SK-N-SH (cell line): ENCODE measurements at regions not wholly inside any gene's neighbourhood (a gene's known extent, or its start where the extent isn't known, plus 50 kb on each side); places are given as distances from the start of the nearest gene placed in this dataset.

ENCODE experiments used
- CTCF ChIA-PET: fragments of 300-600, 350-600 bp; formaldehyde crosslinking; extraction: SDS; loops from one replicate; lab custom pipeline; 2021; lab: Yijun Ruan, JAX
- POLR2A ChIA-PET: fragments of 350-600 bp; sonication (Branson Sonifier 250); formaldehyde crosslinking; extraction: SDS; loops from one replicate; lab custom pipeline; 2020; ENCODE audit warnings: antibody characterized with exemption, inconsistent platforms; lab: Yijun Ruan, JAX
- DNase-seq: peaks from one replicate; pipeline ENCODE4 v3.0.0; 2012
- H2AFZ ChIP-seq: fragments of 200-600 bp; sonication (generic); 2 replicates; pipeline ENCODE4 v1.8.1; 2016; ENCODE audit warnings: antibody characterized with exemption, mild to moderate bottlenecking, low read depth
- H3F3A ChIP-seq: fragments of 200-600 bp; sonication (generic); replicated peaks from 2 replicates; pipeline ENCODE3; 2016; ENCODE audit warnings: antibody characterized with exemption, mild to moderate bottlenecking; ENCODE audit not compliant: insufficient read depth
- H3K27ac ChIP-seq, 2 experiments: fragments of 200-500 bp in 1 of 2; fragments of 200-600 bp in 1 of 2; sonication (Bioruptor generic) in 1 of 2; sonication (generic), shearing (Covaris generic) in 1 of 2; 2 replicates each; pipeline versions ENCODE4 v1.5.1 to v1.6.1; 2014 to 2016; ENCODE audit warnings: low read depth in 2 of 2, inconsistent platforms in 1 of 2, low read length in 1 of 2, mild to moderate bottlenecking in 1 of 2, mixed read lengths in 1 of 2
- H3K27me3 ChIP-seq: fragments of 200-600 bp; sonication (generic), shearing (Covaris generic); 2 replicates; pipeline ENCODE4 v1.6.1; 2016; ENCODE audit warnings: mixed run types; ENCODE audit not compliant: insufficient read depth
- H3K36me3 ChIP-seq, 2 experiments: fragments of 200-500 bp in 1 of 2; fragments of 200-600 bp in 1 of 2; sonication (Bioruptor generic) in 1 of 2; sonication (generic) in 1 of 2; replicated peaks in 1 of 2; 2 replicates each; pipeline versions ENCODE3 to v1.5.1; 2014 to 2016; ENCODE audit warnings: low read length in 1 of 2, mild to moderate bottlenecking in 1 of 2; ENCODE audit not compliant: insufficient read depth in 2 of 2, control insufficient read depth in 1 of 2
- H3K4me1 ChIP-seq, 2 experiments: fragments of 200-500 bp in 1 of 2; fragments of 200-600 bp in 1 of 2; sonication (Bioruptor generic) in 1 of 2; sonication (generic), shearing (Covaris generic) in 1 of 2; 2 replicates each; pipeline versions ENCODE4 v1.5.1 to v1.6.1; 2014 to 2016; ENCODE audit warnings: low read depth in 1 of 2, low read length in 1 of 2, mixed run types in 1 of 2; ENCODE audit not compliant: insufficient read depth in 2 of 2, control insufficient read depth in 1 of 2
- H3K4me2 ChIP-seq: fragments of 200-600 bp; sonication (generic), shearing (Covaris generic); 2 replicates; pipeline ENCODE4 v1.6.1; 2017; ENCODE audit warnings: mixed run types
- H3K4me3 ChIP-seq, 2 experiments: fragments of 200-500 bp in 1 of 2; fragments of 200-600 bp in 1 of 2; sonication (Bioruptor generic) in 1 of 2; sonication (generic), shearing (Covaris generic) in 1 of 2; 2 replicates each; pipeline versions ENCODE4 v1.5.1 to v1.8.1; 2014 to 2016; ENCODE audit warnings: low read depth in 2 of 2, inconsistent platforms in 1 of 2, low read length in 1 of 2, mild to moderate bottlenecking in 1 of 2, mixed read lengths in 1 of 2, moderate library complexity in 1 of 2
- H3K79me2 ChIP-seq: fragments of 200-600 bp; sonication (generic); 2 replicates; pipeline ENCODE4 v1.8.1; 2017; ENCODE audit warnings: mild to moderate bottlenecking; ENCODE audit not compliant: insufficient read depth
- H3K9ac ChIP-seq: fragments of 200-600 bp; sonication (generic); 2 replicates; pipeline ENCODE4 v1.6.1; 2017; ENCODE audit warnings: mixed run types
- H3K9me2 ChIP-seq: fragments of 200-600 bp; sonication (generic); 2 replicates; pipeline ENCODE4 v1.6.1; 2017; ENCODE audit warnings: mixed run types
- H3K9me3 ChIP-seq: fragments of 200-600 bp; sonication (generic); 2 replicates; pipeline ENCODE4 v1.6.1; 2017; ENCODE audit warnings: mixed run types, mild to moderate bottlenecking, moderate library complexity
- H4K20me1 ChIP-seq: fragments of 200-600 bp; sonication (generic); 2 replicates; pipeline ENCODE4 v1.6.1; 2017; ENCODE audit warnings: mild to moderate bottlenecking, mixed run types; ENCODE audit not compliant: insufficient read depth
- ELF1 ChIP-seq: IDR thresholded peaks from 2 replicates; pipeline ENCODE4 v1.4.0; 2012
- FOSL2 ChIP-seq: IDR thresholded peaks from 2 replicates; pipeline ENCODE4 v1.4.0; 2012; ENCODE audit warnings: low read depth, mild to moderate bottlenecking, moderate library complexity, borderline replicate concordance
- FOXJ3 ChIP-seq: sonication (generic); formaldehyde crosslinking; IDR thresholded peaks from 2 replicates; pipeline ENCODE4 v1.5.1; 2020; ENCODE audit warnings: mild to moderate bottlenecking, missing genetic modification reagents
- GATA2 ChIP-seq: sonication (generic); formaldehyde crosslinking; IDR thresholded peaks from 2 replicates; pipeline ENCODE4 v1.5.0; 2020; ENCODE audit warnings: mild to moderate bottlenecking, missing genetic modification reagents
- JUND ChIP-seq: IDR thresholded peaks from 2 replicates; pipeline ENCODE4 v1.4.0; 2012
- MEF2A ChIP-seq: IDR thresholded peaks from 2 replicates; pipeline ENCODE4 v1.4.0; 2012; ENCODE audit warnings: low read depth, borderline replicate concordance
- NRF1 ChIP-seq: IDR thresholded peaks from 2 replicates; pipeline ENCODE4 v1.6.1; 2012; ENCODE audit warnings: low read depth, mild to moderate bottlenecking, low read length
- POLR2AphosphoS5 ChIP-seq: IDR thresholded peaks from 2 replicates; pipeline ENCODE4 v1.6.1; 2012; ENCODE audit warnings: low read depth, low read length
- RAD21 ChIP-seq: IDR thresholded peaks from 2 replicates; pipeline ENCODE4 v1.6.1; 2012; ENCODE audit warnings: mild to moderate bottlenecking, low read length
- RXRA ChIP-seq: IDR thresholded peaks from 2 replicates; pipeline ENCODE4 v1.4.0; 2012; ENCODE audit warnings: low read depth, mild to moderate bottlenecking, borderline replicate concordance
- SIN3A ChIP-seq: IDR thresholded peaks from 2 replicates; pipeline ENCODE4 v1.6.1; 2012; ENCODE audit warnings: low read depth, mild to moderate bottlenecking, low read length, moderate library complexity, borderline replicate concordance
- TAF1 ChIP-seq: IDR thresholded peaks from 2 replicates; pipeline ENCODE4 v1.6.1; 2012; ENCODE audit warnings: low read depth, mild to moderate bottlenecking, low read length, moderate library complexity, borderline replicate concordance
- WGBS: methylation state at CpG from one replicate; pipeline ENCODE4 v1.1.6; 2017; ENCODE audit warnings: low lambda C conversion rate; 5-methylcytosine and 5-hydroxymethylcytosine counted together
- TF ChIP-seq, protein P1 (sequence below): IDR thresholded peaks from 2 replicates; pipeline ENCODE4 v1.4.0; 2012; ENCODE audit warnings: low read depth, borderline replicate concordance
- TF ChIP-seq, protein P2 (sequence below): IDR thresholded peaks from 2 replicates; pipeline ENCODE4 v1.4.0; 2012; ENCODE audit warnings: low read depth
- TF ChIP-seq, protein P3 (sequence below): fragments of 200-600 bp; sonication (generic); IDR thresholded peaks from 2 replicates; pipeline ENCODE4 v1.6.1; 2017; ENCODE audit warnings: antibody characterized with exemption, mild to moderate bottlenecking, moderate library complexity
- TF ChIP-seq, protein P4 (sequence below): IDR thresholded peaks from 2 replicates; pipeline ENCODE4 v1.4.0; 2012; ENCODE audit warnings: low read depth, borderline replicate concordance

DNA sequence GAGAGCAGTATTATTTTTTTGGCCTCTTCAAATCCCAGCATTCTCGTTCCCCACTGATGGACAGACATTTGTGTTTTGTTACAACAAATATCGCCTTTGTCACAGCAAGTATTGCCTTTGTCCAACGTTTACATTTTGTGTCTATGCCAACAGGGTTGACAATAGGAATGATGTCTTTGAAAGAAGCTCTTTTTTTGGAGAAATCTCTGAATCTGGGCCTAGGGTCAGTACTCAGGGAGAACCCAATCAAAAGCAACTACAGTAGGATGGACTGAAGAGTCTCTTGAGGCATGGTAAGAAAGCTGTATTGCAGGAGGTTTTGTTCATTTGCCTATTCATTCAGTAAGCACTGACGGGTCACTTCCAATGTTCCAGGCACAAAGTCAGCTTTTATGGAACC is 57.7 kb upstream of the KLF14 start (continued):
- TF ChIP-seq, protein P1, sequence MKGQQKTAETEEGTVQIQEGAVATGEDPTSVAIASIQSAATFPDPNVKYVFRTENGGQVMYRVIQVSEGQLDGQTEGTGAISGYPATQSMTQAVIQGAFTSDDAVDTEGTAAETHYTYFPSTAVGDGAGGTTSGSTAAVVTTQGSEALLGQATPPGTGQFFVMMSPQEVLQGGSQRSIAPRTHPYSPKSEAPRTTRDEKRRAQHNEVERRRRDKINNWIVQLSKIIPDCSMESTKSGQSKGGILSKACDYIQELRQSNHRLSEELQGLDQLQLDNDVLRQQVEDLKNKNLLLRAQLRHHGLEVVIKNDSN = no peak
- no peak for TF ChIP-seq RAD21
- TF ChIP-seq SIN3A = no peak
- TF ChIP-seq, protein P2, sequence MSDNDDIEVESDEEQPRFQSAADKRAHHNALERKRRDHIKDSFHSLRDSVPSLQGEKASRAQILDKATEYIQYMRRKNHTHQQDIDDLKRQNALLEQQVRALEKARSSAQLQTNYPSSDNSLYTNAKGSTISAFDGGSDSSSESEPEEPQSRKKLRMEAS = no peak
- TF ChIP-seq POLR2AphosphoS5 = no peak
- TF ChIP-seq MEF2A = no peak
- TF ChIP-seq, all 33 proteins: peak for 0

DNA sequence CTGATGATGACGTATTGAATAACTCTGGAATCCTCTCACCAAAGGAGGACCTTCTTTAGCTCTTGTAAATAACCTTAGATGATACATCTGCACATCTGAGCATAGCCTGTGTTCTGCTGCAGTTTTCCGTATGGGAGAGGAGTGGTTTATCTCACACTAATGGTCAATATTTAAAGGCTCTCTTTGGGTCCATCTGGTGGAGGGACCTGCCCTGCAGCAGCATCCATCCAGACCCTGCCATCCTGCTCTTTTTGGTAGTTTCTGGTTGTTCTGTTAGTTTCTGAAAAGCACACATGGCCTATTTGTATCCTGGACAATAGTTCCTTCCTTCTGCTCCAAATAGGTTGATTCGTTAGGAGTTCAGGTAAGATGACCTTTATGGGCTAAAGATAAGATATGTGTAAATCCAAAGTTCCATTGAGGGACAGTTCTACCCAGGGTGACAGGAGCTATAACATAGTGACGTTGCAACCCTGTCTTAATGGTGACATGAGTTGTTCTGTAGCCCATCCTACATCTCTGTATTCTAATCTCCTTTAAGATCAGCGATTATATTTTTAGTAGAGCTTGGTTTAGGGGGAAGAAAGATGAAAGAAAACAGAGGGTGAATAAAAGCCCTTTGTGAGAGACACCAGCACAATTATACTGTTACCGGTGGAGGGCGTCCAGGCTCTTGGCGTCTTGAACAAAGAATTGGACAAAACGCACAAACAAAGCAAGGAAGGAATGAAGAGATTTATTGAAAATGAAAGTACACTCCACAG is 60.0 kb upstream of the KLF14 start:
- H3K36me3 ChIP-seq = no peaks in the 10 kb centered on the region
- H3K4me3 ChIP-seq = peak overlapping the region in 1 of 2 experiments; percentile 11; a peak in 2 of 4 replicates
- H4K20me1 ChIP-seq = no peaks in the 10 kb centered on the region
- no peak overlapping the region for H3K27ac ChIP-seq
- no peaks in the 10 kb centered on the region for H3K9me3 ChIP-seq
- peak overlapping the region; percentile 42 for H3K4me2 ChIP-seq
- no peaks in the 10 kb centered on the region for H3K27me3 ChIP-seq
- no peaks in the 10 kb centered on the region for H3K79me2 ChIP-seq
- H3K9ac ChIP-seq = no peak overlapping the region; the same call in 1 of the 2 replicates
- WGBS = 71% methylated on average over 9 of the region's 9 CpGs
- H3K4me1 ChIP-seq = no peaks in the 10 kb centered on the region
- no peaks in the 10 kb centered on the region for H3F3A ChIP-seq
- no peaks in the 10 kb centered on the region for H3K9me2 ChIP-seq
- DNase-seq = no peak
- ChIA-PET POLR2A (no interaction called here), CTCF (interaction anchor here (1.0 to 2.1 kb wide), 4 partner anchors 11 to 36 kb away, joined by 3 to 6 read pairs (median 4); no protein-coding TSS in a partner anchor)
- TF ChIP-seq, protein P3, sequence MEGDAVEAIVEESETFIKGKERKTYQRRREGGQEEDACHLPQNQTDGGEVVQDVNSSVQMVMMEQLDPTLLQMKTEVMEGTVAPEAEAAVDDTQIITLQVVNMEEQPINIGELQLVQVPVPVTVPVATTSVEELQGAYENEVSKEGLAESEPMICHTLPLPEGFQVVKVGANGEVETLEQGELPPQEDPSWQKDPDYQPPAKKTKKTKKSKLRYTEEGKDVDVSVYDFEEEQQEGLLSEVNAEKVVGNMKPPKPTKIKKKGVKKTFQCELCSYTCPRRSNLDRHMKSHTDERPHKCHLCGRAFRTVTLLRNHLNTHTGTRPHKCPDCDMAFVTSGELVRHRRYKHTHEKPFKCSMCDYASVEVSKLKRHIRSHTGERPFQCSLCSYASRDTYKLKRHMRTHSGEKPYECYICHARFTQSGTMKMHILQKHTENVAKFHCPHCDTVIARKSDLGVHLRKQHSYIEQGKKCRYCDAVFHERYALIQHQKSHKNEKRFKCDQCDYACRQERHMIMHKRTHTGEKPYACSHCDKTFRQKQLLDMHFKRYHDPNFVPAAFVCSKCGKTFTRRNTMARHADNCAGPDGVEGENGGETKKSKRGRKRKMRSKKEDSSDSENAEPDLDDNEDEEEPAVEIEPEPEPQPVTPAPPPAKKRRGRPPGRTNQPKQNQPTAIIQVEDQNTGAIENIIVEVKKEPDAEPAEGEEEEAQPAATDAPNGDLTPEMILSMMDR = no peak
- no peak for TF ChIP-seq TAF1
- TF ChIP-seq JUND = no peak
- TF ChIP-seq RXRA = no peak
- TF ChIP-seq NRF1 = no peak
- TF ChIP-seq GATA2 = no peak
- no peak for TF ChIP-seq ELF1
- no peak for TF ChIP-seq MEF2A
- TF ChIP-seq, protein P4, sequence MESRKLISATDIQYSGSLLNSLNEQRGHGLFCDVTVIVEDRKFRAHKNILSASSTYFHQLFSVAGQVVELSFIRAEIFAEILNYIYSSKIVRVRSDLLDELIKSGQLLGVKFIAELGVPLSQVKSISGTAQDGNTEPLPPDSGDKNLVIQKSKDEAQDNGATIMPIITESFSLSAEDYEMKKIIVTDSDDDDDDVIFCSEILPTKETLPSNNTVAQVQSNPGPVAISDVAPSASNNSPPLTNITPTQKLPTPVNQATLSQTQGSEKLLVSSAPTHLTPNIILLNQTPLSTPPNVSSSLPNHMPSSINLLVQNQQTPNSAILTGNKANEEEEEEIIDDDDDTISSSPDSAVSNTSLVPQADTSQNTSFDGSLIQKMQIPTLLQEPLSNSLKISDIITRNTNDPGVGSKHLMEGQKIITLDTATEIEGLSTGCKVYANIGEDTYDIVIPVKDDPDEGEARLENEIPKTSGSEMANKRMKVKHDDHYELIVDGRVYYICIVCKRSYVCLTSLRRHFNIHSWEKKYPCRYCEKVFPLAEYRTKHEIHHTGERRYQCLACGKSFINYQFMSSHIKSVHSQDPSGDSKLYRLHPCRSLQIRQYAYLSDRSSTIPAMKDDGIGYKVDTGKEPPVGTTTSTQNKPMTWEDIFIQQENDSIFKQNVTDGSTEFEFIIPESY = no peak
- TF ChIP-seq FOSL2 = no peak
- no peak for TF ChIP-seq FOXJ3 (CRISPR knock-in tag)
- H2AFZ ChIP-seq = peak overlapping the region; percentile 42; the same call in 1 of the 2 replicates
